IMR-90 (cell line): ENCODE measurements at regions not wholly inside any gene's neighbourhood (a gene's known extent, or its start where the extent isn't known, plus 50 kb on each side); places are given as distances from the start of the nearest gene placed in this dataset.

Experiments used
- ATAC-seq: fragments of 200-7000 bp; cut with Tn5 transposase; 2 replicates; pipeline ENCODE4 v1.9.1; 2020; ENCODE audit warnings: low read depth, mild to moderate bottlenecking, moderate library complexity
- BruUV-seq: library from RNA; stranded (reverse); fragments of 400-500 nt; replicated peaks from 2 replicates; lab custom pipeline; 2021; lab: Mats Ljungman, UMichigan
- CTCF ChIA-PET: fragments of 300-600 bp; formaldehyde crosslinking; extraction: SDS; loops from one replicate; lab custom pipeline; 2021; ENCODE audit warnings: antibody characterized with exemption; lab: Yijun Ruan, JAX
- POLR2A ChIA-PET: fragments of 300-600 bp; sonication (Branson Sonifier 250); formaldehyde crosslinking; loops from one replicate; lab custom pipeline; 2022; ENCODE audit warnings: antibody characterized with exemption; ENCODE audit not compliant: unreplicated experiment; lab: Charles Lee
- DNase-seq: peaks from one replicate; pipeline ENCODE4 v3.0.0; 2013
- H2AFZ ChIP-seq: replicated peaks from 2 replicates; pipeline ENCODE3; 2013; ENCODE audit warnings: low read length, mild to moderate bottlenecking; ENCODE audit not compliant: poor library complexity
- H2AK5ac ChIP-seq: 2 replicates; pipeline ENCODE4 v1.6.1; 2013; ENCODE audit warnings: low read depth, low read length, inconsistent platforms
- H2AK9ac ChIP-seq: replicated peaks from 2 replicates; pipeline ENCODE3; 2013; ENCODE audit warnings: mild to moderate bottlenecking, low read depth, low read length, moderate library complexity; ENCODE audit not compliant: poor library complexity
- H2BK120ac ChIP-seq: 2 replicates; pipeline ENCODE4 v1.6.1; 2013; ENCODE audit warnings: low read depth, low read length, inconsistent platforms
- H2BK15ac ChIP-seq: 3 replicates; pipeline ENCODE4 v1.6.1; 2013; ENCODE audit warnings: low read depth, low read length, inconsistent platforms
- H2BK20ac ChIP-seq: 2 replicates; pipeline ENCODE4 v1.6.1; 2013; ENCODE audit warnings: low read depth, mild to moderate bottlenecking, inconsistent platforms, low read length, moderate library complexity
- H2BK5ac ChIP-seq: 2 replicates; pipeline ENCODE4 v1.6.1; 2013; ENCODE audit warnings: mild to moderate bottlenecking, low read depth, low read length, inconsistent platforms; ENCODE audit not compliant: poor library complexity, severe bottlenecking
- H3K14ac ChIP-seq: replicated peaks from 2 replicates; pipeline ENCODE4 v1.6.1; 2013; ENCODE audit warnings: low read depth, low read length, inconsistent platforms
- H3K18ac ChIP-seq: 2 replicates; pipeline ENCODE4 v1.6.1; 2013; ENCODE audit warnings: low read depth, low read length, control low read depth
- H3K23ac ChIP-seq: 2 replicates; pipeline ENCODE4 v1.6.1; 2013; ENCODE audit warnings: low read depth, low read length, inconsistent platforms
- H3K27ac ChIP-seq: 2 replicates; pipeline ENCODE4 v1.5.1; 2013; ENCODE audit warnings: mild to moderate bottlenecking, control low read depth, low read length; ENCODE audit not compliant: insufficient read depth
- H3K27me3 ChIP-seq: 2 replicates; pipeline ENCODE4 v1.6.1; 2013; ENCODE audit warnings: low read length; ENCODE audit not compliant: control insufficient read depth, insufficient read depth
- H3K36me3 ChIP-seq: 2 replicates; pipeline ENCODE4 v1.6.1; 2013; ENCODE audit warnings: low read length, mixed read lengths; ENCODE audit not compliant: control insufficient read depth, insufficient read depth
- H3K4ac ChIP-seq: 2 replicates; pipeline ENCODE4 v1.6.1; 2013; ENCODE audit warnings: low read depth, low read length, inconsistent platforms
- H3K4me1 ChIP-seq: 2 replicates; pipeline ENCODE4 v1.6.1; 2013; ENCODE audit warnings: low read length, mixed read lengths; ENCODE audit not compliant: control insufficient read depth, insufficient read depth
- H3K4me2 ChIP-seq: 2 replicates; pipeline ENCODE4 v1.6.1; 2013; ENCODE audit warnings: low read depth, mild to moderate bottlenecking, control low read depth, low read length, moderate library complexity
- H3K4me3 ChIP-seq: 2 replicates; pipeline ENCODE4 v1.5.1; 2013; ENCODE audit warnings: low read depth, mild to moderate bottlenecking, control low read depth, low read length, moderate library complexity; ENCODE audit not compliant: insufficient read depth
- H3K56ac ChIP-seq: 2 replicates; pipeline ENCODE4 v1.6.1; 2013; ENCODE audit warnings: low read length, inconsistent platforms; ENCODE audit not compliant: insufficient read depth; ENCODE audit errors: extremely low read depth
- H3K79me1 ChIP-seq, 2 experiments: 2 replicates each; pipeline ENCODE4 v1.6.1; 2013; ENCODE audit warnings: low read length in 2 of 2, inconsistent platforms in 1 of 2, low read depth in 1 of 2
- H3K9ac ChIP-seq: 2 replicates; pipeline ENCODE4 v1.6.1; 2013; ENCODE audit warnings: low read depth, low read length, control low read depth
- H3K9me1 ChIP-seq: 2 replicates; pipeline ENCODE4 v1.6.1; 2013; ENCODE audit warnings: low read length, inconsistent platforms; ENCODE audit not compliant: insufficient read depth
- H3K9me3 ChIP-seq: 2 replicates; pipeline ENCODE4 v1.6.1; 2013; ENCODE audit warnings: low read length; ENCODE audit not compliant: control insufficient read depth, insufficient read depth
- H4K20me1 ChIP-seq: 2 replicates; pipeline ENCODE4 v1.6.1; 2013; ENCODE audit warnings: low read length, inconsistent platforms; ENCODE audit not compliant: insufficient read depth
- H4K5ac ChIP-seq: 2 replicates; pipeline ENCODE4 v1.6.1; 2013; ENCODE audit warnings: mild to moderate bottlenecking, low read depth, low read length, control low read depth
- H4K8ac ChIP-seq, 2 experiments: 2 replicates each; pipeline ENCODE4 v1.6.1; 2013; ENCODE audit warnings: low read depth in 2 of 2, low read length in 2 of 2, control low read depth in 1 of 2, inconsistent platforms in 1 of 2
- H4K91ac ChIP-seq: 2 replicates; pipeline ENCODE4 v1.6.1; 2013; ENCODE audit warnings: low read depth, low read length, inconsistent platforms; ENCODE audit not compliant: insufficient read depth
- CHD1 ChIP-seq: IDR thresholded peaks from 2 replicates; pipeline ENCODE4 v1.6.1; 2012; ENCODE audit warnings: low read depth, low read length, improper control_type of control experiment
- CTCF ChIP-seq: conservative IDR thresholded peaks from 2 replicates; pipeline ENCODE4 v1.5.1; 2012; ENCODE audit warnings: mild to moderate bottlenecking, low read depth, low read length, improper control_type of control experiment
- FOS ChIP-seq: fragments of 150-350 bp; IDR thresholded peaks from 2 replicates; pipeline ENCODE4 v1.6.1; 2016; ENCODE audit warnings: low read depth, low read length
- POLR2A ChIP-seq: IDR thresholded peaks from 2 replicates; pipeline ENCODE4 v1.6.1; 2012; ENCODE audit warnings: mild to moderate bottlenecking, low read depth, low read length
- RAD21 ChIP-seq: IDR thresholded peaks from 2 replicates; pipeline ENCODE4 v1.6.1; 2012; ENCODE audit warnings: low read length, improper control_type of control experiment
- RFX5 ChIP-seq: IDR thresholded peaks from 2 replicates; pipeline ENCODE4 v1.8.0; 2012; ENCODE audit warnings: low read depth, mild to moderate bottlenecking, low read length, moderate library complexity
- SMC3 ChIP-seq: fragments of 150-350 bp; IDR thresholded peaks from 2 replicates; pipeline ENCODE4 v1.6.1; 2016; ENCODE audit warnings: low read depth, mild to moderate bottlenecking, antibody characterized with exemption, low read length, moderate library complexity
- USF2 ChIP-seq: fragments of 150-350 bp; IDR thresholded peaks from 2 replicates; pipeline ENCODE4 v1.6.1; 2017; ENCODE audit warnings: mild to moderate bottlenecking, antibody characterized with exemption, low read length, low read depth
- WGBS, 2 experiments: methylation state at CpG; one replicate each; pipeline versions ENCODE4 v1.1.5 to v1.1.7; 2013; ENCODE audit warnings: missing lambda C conversion rate in 2 of 2; ENCODE audit not compliant: insufficient read length in 1 of 2; ENCODE audit errors: extremely low coverage in 2 of 2; 5-methylcytosine and 5-hydroxymethylcytosine counted together
- dilution Hi-C: fragments of 300-500 bp; cut with HindIII; formaldehyde crosslinking; loops from one replicate; pipeline ENCODE4 v1.14.3; 2018; ENCODE audit warnings: low sequenced_read_pairs; ENCODE audit not compliant: unreplicated experiment
- in situ Hi-C: fragments of 300-500 bp; cut with MboI; formaldehyde crosslinking; loops from 3 replicates; pipeline ENCODE4 v1.14.3; 2019; ENCODE audit warnings: low sequenced_read_pairs, inconsistent platforms, mixed read lengths
- intact Hi-C: fragments of 100-400 bp; cut with micrococcal nuclease; formaldehyde crosslinking; loops from 2 replicates; pipeline ENCODE4 v1.10.0; 2022

GRCh38 chr9:78601957-78602565, 305.1 kb downstream of the PSAT1 start:
- in situ Hi-C loops (loop anchor here (10.0 kb wide), 1 partner anchor 523 kb away; no protein-coding TSS in a partner anchor), dilution Hi-C loops (no loop called here), intact Hi-C loops (loop anchor here (1.0 to 5.0 kb wide), 5 partner anchors 163 to 631 kb away; no protein-coding TSS in a partner anchor)
- DNase-seq (peak; percentile 66), ATAC-seq (peak; percentile 81)
- BruUV-seq, result no TSS peak
- ChIA-PET POLR2A (no interaction called here), CTCF (interaction anchor here (0.5 to 1.4 kb wide), 5 partner anchors 35 to 653 kb away, joined by 3 to 5 read pairs (median 3); no protein-coding TSS in a partner anchor)
- Histone ChIP-seq H2BK15ac (no peak overlapping the region), H3K9me3 (0 out of 2 replicates have a peak, but pooled peaks cover 3% of the 10 kb centered on the region), H4K5ac (no peak overlapping the region), H3K36me3 (no peaks in the 10 kb centered on the region), H3K4me3 (no peak overlapping the region), H2AFZ (peak overlapping the region; percentile 60), H3K9me1 (peaks cover 4% of the 10 kb centered on the region; the same call in 1 of the 2 replicates), H2AK9ac (no peak overlapping the region), H3K9ac (no peak overlapping the region), H4K8ac (peak overlapping the region in 1 of 2 experiments; percentile 64; a peak in 2 of 4 replicates), H3K56ac (no peak overlapping the region; the same call in 1 of the 2 replicates), H4K20me1 (no peaks in the 10 kb centered on the region), H3K14ac (0 out of 2 replicates have a peak overlapping the region, but pooled peaks have one; percentile 30), H2BK5ac (peak overlapping the region; percentile 38), H3K4me2 (peak overlapping the region; percentile 3; the same call in 1 of the 2 replicates), H3K27ac (no peak overlapping the region), H3K23ac (no peak overlapping the region), H2BK20ac (peak overlapping the region; percentile 72), H2BK120ac (peak overlapping the region; percentile 89), H3K79me1 (no peaks in the 10 kb centered on the region), H4K91ac (no peak overlapping the region), H3K4me1 (peaks cover 6% of the 10 kb centered on the region), H3K18ac (no peak overlapping the region), H2AK5ac (no peak overlapping the region), H3K27me3 (no peaks in the 10 kb centered on the region), H3K4ac (peak overlapping the region; percentile 78)
- WGBS, 2 experiments, result 61% methylated on average over 3 of the region's 7 CpGs; no CpG with 5 or more reads in 1 of the 2 experiments
- peak; percentile 81 for TF ChIP-seq SMC3
- TF ChIP-seq RFX5, result no peak
- peak; percentile 79 for TF ChIP-seq CTCF
- TF ChIP-seq USF2, result no peak
- TF ChIP-seq FOS, result no peak
- TF ChIP-seq RAD21, result peak; percentile 86
- no peak for TF ChIP-seq CHD1
- TF ChIP-seq POLR2A, result no peak
